Prostate gland (tissue), 2 donors: ENCODE measurements at regions not wholly inside any gene's neighbourhood (a gene's known extent, or its start where the extent isn't known, plus 50 kb on each side); places are given as distances from the start of the nearest gene placed in this dataset.

ENCODE experiments used
- POLR2A ChIP-seq: fragments of 450-650 bp; IDR thresholded peaks from one replicate; pipeline ENCODE4 v1.6.1; 2016; ENCODE audit warnings: antibody characterized with exemption, mild to moderate bottlenecking
- POLR2AphosphoS5 ChIP-seq: sonication (generic); formaldehyde crosslinking; IDR thresholded peaks from one replicate; pipeline ENCODE4 v1.6.1; 2017; ENCODE audit warnings: antibody characterized with exemption
- TF ChIP-seq, protein P1 (sequence below), 4 experiments: fragments of 200-600 bp in 2 of 4; fragments of 450-650 bp in 2 of 4; sonication (generic) in 2 of 4; IDR thresholded peaks; 1 replicate in 3 of 4; 2 replicates in 1 of 4; pipeline ENCODE4 v1.5.1; 2016 to 2019; ENCODE audit warnings: antibody characterized with exemption in 4 of 4, mild to moderate bottlenecking in 2 of 4, moderate library complexity in 2 of 4

DNA sequence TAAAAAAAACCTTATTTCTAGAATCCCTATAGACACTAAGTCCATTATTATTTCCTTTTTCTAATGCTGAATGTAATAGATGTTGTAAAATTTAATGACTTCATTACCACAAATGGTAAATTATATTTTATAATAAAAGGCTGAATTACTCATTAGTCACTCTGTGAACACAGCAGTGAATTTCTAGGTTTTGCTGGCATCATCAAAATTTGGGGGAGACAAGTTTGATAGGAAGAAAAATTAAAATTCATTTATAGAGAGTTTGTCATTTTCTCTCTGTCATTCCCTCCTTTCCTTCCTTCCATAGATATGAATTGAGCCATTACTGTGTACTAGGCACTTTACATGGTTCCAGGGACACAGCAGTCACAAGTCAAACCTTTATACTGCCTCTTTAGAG is 340.9 kb downstream of the TRIB2 start:
- no peak for TF ChIP-seq POLR2A
- TF ChIP-seq, protein P1, sequence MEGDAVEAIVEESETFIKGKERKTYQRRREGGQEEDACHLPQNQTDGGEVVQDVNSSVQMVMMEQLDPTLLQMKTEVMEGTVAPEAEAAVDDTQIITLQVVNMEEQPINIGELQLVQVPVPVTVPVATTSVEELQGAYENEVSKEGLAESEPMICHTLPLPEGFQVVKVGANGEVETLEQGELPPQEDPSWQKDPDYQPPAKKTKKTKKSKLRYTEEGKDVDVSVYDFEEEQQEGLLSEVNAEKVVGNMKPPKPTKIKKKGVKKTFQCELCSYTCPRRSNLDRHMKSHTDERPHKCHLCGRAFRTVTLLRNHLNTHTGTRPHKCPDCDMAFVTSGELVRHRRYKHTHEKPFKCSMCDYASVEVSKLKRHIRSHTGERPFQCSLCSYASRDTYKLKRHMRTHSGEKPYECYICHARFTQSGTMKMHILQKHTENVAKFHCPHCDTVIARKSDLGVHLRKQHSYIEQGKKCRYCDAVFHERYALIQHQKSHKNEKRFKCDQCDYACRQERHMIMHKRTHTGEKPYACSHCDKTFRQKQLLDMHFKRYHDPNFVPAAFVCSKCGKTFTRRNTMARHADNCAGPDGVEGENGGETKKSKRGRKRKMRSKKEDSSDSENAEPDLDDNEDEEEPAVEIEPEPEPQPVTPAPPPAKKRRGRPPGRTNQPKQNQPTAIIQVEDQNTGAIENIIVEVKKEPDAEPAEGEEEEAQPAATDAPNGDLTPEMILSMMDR (IDR thresholded peaks at IDR 0.05): no peak
- no peak for TF ChIP-seq POLR2AphosphoS5
